ENCODE measurements at regions not wholly inside any gene's neighbourhood (a gene's known extent, or its start where the extent isn't known, plus 50 kb on each side); places are given as distances from the start of the nearest gene placed in this dataset.

- no peak for TF ChIP-seq ZNF462 (CRISPR knock-in tag; IDR thresholded peaks at IDR 0.05)
These were observed 92.0 kb downstream of the FOXB1 start (continued) for GRCh38 chr15:60096157-60096556.

GRCh38 chr15:60101416-60101815, 97.3 kb downstream of the FOXB1 start:
- H3K27me3 Mint-ChIP-seq (ENCODE audit: insufficient read depth, low read depth, poor library complexity) = peaks cover 5% of the 10 kb centered on the region
- no peak for TF ChIP-seq EZH2phosphoT487 (IDR thresholded peaks at IDR 0.05; ENCODE audit: unreplicated experiment)
- no peak for TF ChIP-seq NANOG (IDR thresholded peaks at IDR 0.05; ENCODE audit: borderline replicate concordance)
- TF ChIP-seq CREB1 (CRISPR knock-in tag; IDR thresholded peaks at IDR 0.05; ENCODE audit: low read depth) = no peak
- no peak for TF ChIP-seq ZNF114 (CRISPR knock-in tag; IDR thresholded peaks at IDR 0.05)
- TF ChIP-seq ETS1 (IDR thresholded peaks at IDR 0.05) = no peak
- TF ChIP-seq JUNB (IDR thresholded peaks at IDR 0.05; ENCODE audit: unreplicated experiment) = no peak
- Histone ChIP-seq H4K20me1 (replicated peaks; ENCODE audit: insufficient read depth) (no peaks in the 10 kb centered on the region), H3F3A (replicated peaks; ENCODE audit: low read depth) (no peaks in the 10 kb centered on the region), H3K4me2 (no peak overlapping the region), H3K4me3 (no peak overlapping the region), H2AFZ (peak overlapping the region; percentile 91; the same call in 1 of the 2 replicates), H3K36me3 (ENCODE audit: insufficient read depth) (0 out of 2 replicates have a peak, but pooled peaks cover 3% of the 10 kb centered on the region), H3K9me2 (ENCODE audit: insufficient read depth) (0 out of 2 replicates have a peak, but pooled peaks cover 5% of the 10 kb centered on the region), H3K4me1 (ENCODE audit: insufficient read depth) (0 out of 2 replicates have a peak, but pooled peaks cover 8% of the 10 kb centered on the region), H3K79me2 (replicated peaks; ENCODE audit: insufficient read depth) (no peaks in the 10 kb centered on the region), H3K27me3 (ENCODE audit: insufficient read depth) (no peaks in the 10 kb centered on the region), H3K27ac (ENCODE audit: low read depth) (no peak overlapping the region)
- DNase-seq (ENCODE audit: low spot score) = no peak
- H3K27ac Mint-ChIP-seq = no peak overlapping the region
- H3K9me3 Mint-ChIP-seq = peaks cover 15% of the 10 kb centered on the region
- H3K4me3 Mint-ChIP-seq = no peak overlapping the region
- H3K4me1 Mint-ChIP-seq = no peaks in the 10 kb centered on the region
- ATAC-seq = no peak
- peaks cover 15% of the 10 kb centered on the region; the same call in 2 of the 3 replicates for H3K36me3 Mint-ChIP-seq (ENCODE audit: low read depth)
